ENCODE measurements at regions not wholly inside any gene's neighbourhood (a gene's known extent, or its start where the extent isn't known, plus 50 kb on each side); places are given as distances from the start of the nearest gene placed in this dataset.

GRCh38 chr19:29411113-29411581 lies 114.6 kb upstream of the VSTM2B start:
- TF ChIP-seq CTCF (IDR thresholded peaks at IDR 0.05) (no peak), EZH2phosphoT487 (IDR thresholded peaks at IDR 0.05) (no peak), EZH2 (IDR thresholded peaks at IDR 0.05) (no peak)
